ENCODE measurements at regions not wholly inside any gene's neighbourhood (a gene's known extent, or its start where the extent isn't known, plus 50 kb on each side); places are given as distances from the start of the nearest gene placed in this dataset.
A peak's percentile ranks its signal among the peaks of the same experiment; 100 is the strongest.

DNA sequence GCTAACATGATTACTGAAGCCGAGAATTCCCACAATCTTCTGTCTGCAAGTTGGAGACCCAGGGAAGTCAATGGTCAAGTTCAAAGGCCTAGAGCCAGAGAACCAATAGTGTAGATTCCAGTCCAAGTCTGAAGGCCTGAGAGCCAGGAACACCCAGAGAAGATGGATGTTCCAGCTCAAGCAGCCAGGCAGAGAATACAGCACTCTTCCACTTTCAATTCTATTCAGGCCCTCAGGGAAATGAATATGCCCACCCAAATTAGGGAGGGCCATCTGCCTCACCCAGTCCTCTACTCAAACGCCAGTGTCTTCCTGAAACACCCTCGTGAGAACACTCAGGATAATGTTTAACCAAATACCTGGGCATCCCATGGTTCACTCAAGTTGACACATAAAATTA is 123.5 kb downstream of the THBS2 start:
- H3K79me2 ChIP-seq (ENCODE audit: insufficient read depth) = no peaks in the 10 kb centered on the region
- no peaks in the 10 kb centered on the region for H4K20me1 ChIP-seq (ENCODE audit: insufficient read depth)
- no peak overlapping the region for H2AFZ ChIP-seq (ENCODE audit: low read depth)
- ChIA-PET POLR2A (no interaction called here), CTCF (no interaction called here)
- DNase-seq = no peak
- WGBS (ENCODE audit: low lambda C conversion rate) = 29% methylated on average over 3 of the region's 3 CpGs
- H3K9me2 ChIP-seq = no peaks in the 10 kb centered on the region
- no peaks in the 10 kb centered on the region for H3K36me3 ChIP-seq (replicated peaks in 1 of 2; ENCODE audit: control insufficient read depth in 1 of 2, insufficient read depth in 2 of 2, low read length in 1 of 2)
- TF ChIP-seq EP300 (IDR thresholded peaks at IDR 0.05; ENCODE audit: borderline replicate concordance in 1 of 2, low read depth in 1 of 2, low read length in 1 of 2) (no peak), TEAD4 (IDR thresholded peaks at IDR 0.05; ENCODE audit: borderline replicate concordance, insufficient read depth) (no peak), GATA2 (CRISPR knock-in tag; IDR thresholded peaks at IDR 0.05) (no peak), SIN3A (IDR thresholded peaks at IDR 0.05; ENCODE audit: borderline replicate concordance, low read depth, low read length) (no peak), YY1 (IDR thresholded peaks at IDR 0.05; ENCODE audit: low read depth) (no peak), RFX5 (IDR thresholded peaks at IDR 0.05; ENCODE audit: low read length) (no peak), ELF1 (IDR thresholded peaks at IDR 0.05) (no peak)
- TF ChIP-seq, protein P1, sequence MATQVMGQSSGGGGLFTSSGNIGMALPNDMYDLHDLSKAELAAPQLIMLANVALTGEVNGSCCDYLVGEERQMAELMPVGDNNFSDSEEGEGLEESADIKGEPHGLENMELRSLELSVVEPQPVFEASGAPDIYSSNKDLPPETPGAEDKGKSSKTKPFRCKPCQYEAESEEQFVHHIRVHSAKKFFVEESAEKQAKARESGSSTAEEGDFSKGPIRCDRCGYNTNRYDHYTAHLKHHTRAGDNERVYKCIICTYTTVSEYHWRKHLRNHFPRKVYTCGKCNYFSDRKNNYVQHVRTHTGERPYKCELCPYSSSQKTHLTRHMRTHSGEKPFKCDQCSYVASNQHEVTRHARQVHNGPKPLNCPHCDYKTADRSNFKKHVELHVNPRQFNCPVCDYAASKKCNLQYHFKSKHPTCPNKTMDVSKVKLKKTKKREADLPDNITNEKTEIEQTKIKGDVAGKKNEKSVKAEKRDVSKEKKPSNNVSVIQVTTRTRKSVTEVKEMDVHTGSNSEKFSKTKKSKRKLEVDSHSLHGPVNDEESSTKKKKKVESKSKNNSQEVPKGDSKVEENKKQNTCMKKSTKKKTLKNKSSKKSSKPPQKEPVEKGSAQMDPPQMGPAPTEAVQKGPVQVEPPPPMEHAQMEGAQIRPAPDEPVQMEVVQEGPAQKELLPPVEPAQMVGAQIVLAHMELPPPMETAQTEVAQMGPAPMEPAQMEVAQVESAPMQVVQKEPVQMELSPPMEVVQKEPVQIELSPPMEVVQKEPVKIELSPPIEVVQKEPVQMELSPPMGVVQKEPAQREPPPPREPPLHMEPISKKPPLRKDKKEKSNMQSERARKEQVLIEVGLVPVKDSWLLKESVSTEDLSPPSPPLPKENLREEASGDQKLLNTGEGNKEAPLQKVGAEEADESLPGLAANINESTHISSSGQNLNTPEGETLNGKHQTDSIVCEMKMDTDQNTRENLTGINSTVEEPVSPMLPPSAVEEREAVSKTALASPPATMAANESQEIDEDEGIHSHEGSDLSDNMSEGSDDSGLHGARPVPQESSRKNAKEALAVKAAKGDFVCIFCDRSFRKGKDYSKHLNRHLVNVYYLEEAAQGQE (IDR thresholded peaks at IDR 0.05; ENCODE audit: low read depth, low read length) = no peak
- TF ChIP-seq, protein P2, sequence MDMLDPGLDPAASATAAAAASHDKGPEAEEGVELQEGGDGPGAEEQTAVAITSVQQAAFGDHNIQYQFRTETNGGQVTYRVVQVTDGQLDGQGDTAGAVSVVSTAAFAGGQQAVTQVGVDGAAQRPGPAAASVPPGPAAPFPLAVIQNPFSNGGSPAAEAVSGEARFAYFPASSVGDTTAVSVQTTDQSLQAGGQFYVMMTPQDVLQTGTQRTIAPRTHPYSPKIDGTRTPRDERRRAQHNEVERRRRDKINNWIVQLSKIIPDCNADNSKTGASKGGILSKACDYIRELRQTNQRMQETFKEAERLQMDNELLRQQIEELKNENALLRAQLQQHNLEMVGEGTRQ (IDR thresholded peaks at IDR 0.05; ENCODE audit: borderline replicate concordance, low read depth, low read length) = no peak
- no peaks in the 10 kb centered on the region for H3K4me1 ChIP-seq (ENCODE audit: control insufficient read depth in 1 of 2, insufficient read depth in 2 of 2, low read depth in 1 of 2, low read length in 1 of 2)
- no peak overlapping the region for H3K4me2 ChIP-seq
- H3K27me3 ChIP-seq (ENCODE audit: insufficient read depth) = no peaks in the 10 kb centered on the region
- H3K9ac ChIP-seq = no peak overlapping the region
- no peak overlapping the region for H3K4me3 ChIP-seq (ENCODE audit: low read depth in 2 of 2, low read length in 1 of 2)
- H3F3A ChIP-seq (replicated peaks; ENCODE audit: insufficient read depth) = no peaks in the 10 kb centered on the region
- no peaks in the 10 kb centered on the region for H3K9me3 ChIP-seq
- no peak overlapping the region for H3K27ac ChIP-seq (ENCODE audit: low read depth in 2 of 2, low read length in 1 of 2)

DNA sequence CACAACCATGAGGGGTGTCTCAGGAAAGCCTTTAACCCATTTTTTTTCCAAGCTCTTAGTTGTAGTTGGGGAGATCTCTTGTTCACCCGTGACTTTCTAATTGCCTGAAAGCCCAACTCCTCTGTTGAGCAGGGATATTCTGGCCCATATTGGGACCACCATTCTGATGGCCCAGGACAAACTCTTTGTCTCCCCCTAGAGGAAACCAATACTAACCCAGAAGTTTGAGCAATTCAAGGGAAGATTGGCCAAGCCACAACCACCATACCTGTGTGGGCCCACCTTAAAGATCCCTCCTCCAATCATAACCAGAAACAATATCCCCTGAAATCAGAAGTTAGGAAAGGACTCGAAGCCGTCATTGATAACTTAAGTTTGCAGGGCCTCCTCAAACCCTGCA is 132.6 kb downstream of the THBS2 start:
- ChIA-PET CTCF (interaction anchor here (0.9 kb wide), 1 partner anchor 52 kb away, joined by 3 read pairs; no protein-coding TSS in a partner anchor), POLR2A (no interaction called here)
- no peaks in the 10 kb centered on the region for H3K9me2 ChIP-seq
- DNase-seq = no peak
- no peaks in the 10 kb centered on the region for H4K20me1 ChIP-seq (ENCODE audit: insufficient read depth)
- WGBS (ENCODE audit: low lambda C conversion rate) = 41% methylated on average over 3 of the region's 3 CpGs
- no peak overlapping the region for H2AFZ ChIP-seq (ENCODE audit: low read depth)
- H3K27me3 ChIP-seq (ENCODE audit: insufficient read depth) = no peaks in the 10 kb centered on the region
- no peaks in the 10 kb centered on the region for H3K4me1 ChIP-seq (ENCODE audit: control insufficient read depth in 1 of 2, insufficient read depth in 2 of 2, low read depth in 1 of 2, low read length in 1 of 2)
- no peak overlapping the region for H3K9ac ChIP-seq
- H3K4me3 ChIP-seq (ENCODE audit: low read depth in 2 of 2, low read length in 1 of 2) = no peak overlapping the region
- H3K36me3 ChIP-seq (replicated peaks in 1 of 2; ENCODE audit: control insufficient read depth in 1 of 2, insufficient read depth in 2 of 2, low read length in 1 of 2) = no peaks in the 10 kb centered on the region
- H3K79me2 ChIP-seq (ENCODE audit: insufficient read depth) = no peaks in the 10 kb centered on the region
- no peak overlapping the region for H3K4me2 ChIP-seq
- H3K9me3 ChIP-seq = no peaks in the 10 kb centered on the region
- TF ChIP-seq, protein P3, sequence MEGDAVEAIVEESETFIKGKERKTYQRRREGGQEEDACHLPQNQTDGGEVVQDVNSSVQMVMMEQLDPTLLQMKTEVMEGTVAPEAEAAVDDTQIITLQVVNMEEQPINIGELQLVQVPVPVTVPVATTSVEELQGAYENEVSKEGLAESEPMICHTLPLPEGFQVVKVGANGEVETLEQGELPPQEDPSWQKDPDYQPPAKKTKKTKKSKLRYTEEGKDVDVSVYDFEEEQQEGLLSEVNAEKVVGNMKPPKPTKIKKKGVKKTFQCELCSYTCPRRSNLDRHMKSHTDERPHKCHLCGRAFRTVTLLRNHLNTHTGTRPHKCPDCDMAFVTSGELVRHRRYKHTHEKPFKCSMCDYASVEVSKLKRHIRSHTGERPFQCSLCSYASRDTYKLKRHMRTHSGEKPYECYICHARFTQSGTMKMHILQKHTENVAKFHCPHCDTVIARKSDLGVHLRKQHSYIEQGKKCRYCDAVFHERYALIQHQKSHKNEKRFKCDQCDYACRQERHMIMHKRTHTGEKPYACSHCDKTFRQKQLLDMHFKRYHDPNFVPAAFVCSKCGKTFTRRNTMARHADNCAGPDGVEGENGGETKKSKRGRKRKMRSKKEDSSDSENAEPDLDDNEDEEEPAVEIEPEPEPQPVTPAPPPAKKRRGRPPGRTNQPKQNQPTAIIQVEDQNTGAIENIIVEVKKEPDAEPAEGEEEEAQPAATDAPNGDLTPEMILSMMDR (IDR thresholded peaks at IDR 0.05) = peak; percentile 21; the same call in 1 of the 2 replicates
- TF ChIP-seq, protein P4, sequence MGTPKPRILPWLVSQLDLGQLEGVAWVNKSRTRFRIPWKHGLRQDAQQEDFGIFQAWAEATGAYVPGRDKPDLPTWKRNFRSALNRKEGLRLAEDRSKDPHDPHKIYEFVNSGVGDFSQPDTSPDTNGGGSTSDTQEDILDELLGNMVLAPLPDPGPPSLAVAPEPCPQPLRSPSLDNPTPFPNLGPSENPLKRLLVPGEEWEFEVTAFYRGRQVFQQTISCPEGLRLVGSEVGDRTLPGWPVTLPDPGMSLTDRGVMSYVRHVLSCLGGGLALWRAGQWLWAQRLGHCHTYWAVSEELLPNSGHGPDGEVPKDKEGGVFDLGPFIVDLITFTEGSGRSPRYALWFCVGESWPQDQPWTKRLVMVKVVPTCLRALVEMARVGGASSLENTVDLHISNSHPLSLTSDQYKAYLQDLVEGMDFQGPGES (IDR thresholded peaks at IDR 0.05; ENCODE audit: low read depth, low read length) = no peak
- no peak overlapping the region for H3K27ac ChIP-seq (ENCODE audit: low read depth in 2 of 2, low read length in 1 of 2)
- H3F3A ChIP-seq (replicated peaks; ENCODE audit: insufficient read depth) = no peaks in the 10 kb centered on the region
